GM18502 (cell line): ENCODE measurements at regions not wholly inside any gene's neighbourhood (a gene's known extent, or its start where the extent isn't known, plus 50 kb on each side); places are given as distances from the start of the nearest gene placed in this dataset.
A peak's percentile ranks its signal among the peaks of the same experiment; 100 is the strongest.

Source experiments
- ATAC-seq: cut with Tn5 transposase; IDR thresholded peaks from one replicate; pipeline ENCODE4 v1.9.1; 2021; ENCODE audit warnings: mild to moderate bottlenecking; ENCODE audit not compliant: unreplicated experiment, poor library complexity

DNA sequence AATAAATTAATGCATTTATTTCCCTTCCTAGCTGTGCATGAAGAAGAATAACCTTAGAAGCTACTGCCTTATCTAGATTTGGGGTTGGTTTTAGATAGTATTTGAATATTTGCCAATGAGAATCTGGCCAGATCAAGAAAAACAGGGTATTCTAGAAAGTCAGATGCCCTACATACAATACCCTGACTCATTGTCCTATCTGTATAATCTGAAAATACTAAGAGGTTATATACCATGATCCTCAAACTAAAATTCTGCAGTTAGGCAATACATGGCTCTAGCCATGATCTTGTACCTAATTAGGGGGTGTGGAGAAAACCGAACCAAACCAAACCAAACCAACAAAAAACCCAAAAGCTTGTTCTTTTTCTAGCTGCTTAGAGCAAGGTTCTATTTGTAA lies 240.4 kb upstream of the LYZL1 start:
- no peak for ATAC-seq

GRCh38 chr10:29050081-29050480 lies 238.8 kb upstream of the LYZL1 start:
- ATAC-seq: peak; percentile 49

DNA sequence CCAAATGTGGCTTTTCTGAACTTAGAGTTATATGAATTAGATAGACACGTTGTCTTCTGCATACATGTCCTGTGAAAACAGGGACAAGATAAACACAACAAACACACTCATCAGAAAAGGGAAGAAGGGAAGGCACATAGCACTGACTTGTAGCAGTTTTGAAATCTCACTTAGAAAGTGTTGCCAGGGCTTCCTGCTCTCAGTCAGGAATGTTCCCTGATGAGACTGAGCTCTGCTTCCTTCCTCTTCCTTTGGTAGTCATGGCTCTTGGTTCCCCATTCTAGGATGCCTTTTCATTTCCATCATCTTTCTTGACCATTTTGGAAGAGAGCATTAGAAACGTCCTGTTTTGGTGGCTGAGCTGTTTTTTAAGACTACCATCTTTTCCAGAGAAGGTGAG lies 233.8 kb upstream of the LYZL1 start:
- no peak for ATAC-seq

DNA sequence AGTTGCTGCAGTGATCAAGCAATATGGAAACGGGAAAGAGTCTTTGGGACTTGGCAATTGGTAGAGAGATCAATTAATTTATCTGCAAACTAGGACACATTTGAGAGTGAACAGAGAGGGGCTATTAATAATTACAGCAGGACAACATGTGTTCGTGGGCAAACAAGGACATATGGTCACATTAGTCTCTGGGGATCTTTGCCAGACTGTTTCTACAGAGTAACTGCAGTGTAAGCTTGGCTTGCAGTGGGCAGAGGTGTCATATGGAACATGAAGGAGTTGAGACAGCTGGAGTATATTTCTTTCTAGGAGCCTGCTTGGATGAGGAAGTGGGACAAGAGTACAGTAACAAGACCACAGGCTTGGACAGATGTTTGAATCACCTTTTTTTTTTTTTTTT lies 232.1 kb upstream of the LYZL1 start:
- no peak for ATAC-seq

GRCh38 chr10:29057822-29058331 lies 231.0 kb upstream of the LYZL1 start:
- ATAC-seq: no peak

DNA sequence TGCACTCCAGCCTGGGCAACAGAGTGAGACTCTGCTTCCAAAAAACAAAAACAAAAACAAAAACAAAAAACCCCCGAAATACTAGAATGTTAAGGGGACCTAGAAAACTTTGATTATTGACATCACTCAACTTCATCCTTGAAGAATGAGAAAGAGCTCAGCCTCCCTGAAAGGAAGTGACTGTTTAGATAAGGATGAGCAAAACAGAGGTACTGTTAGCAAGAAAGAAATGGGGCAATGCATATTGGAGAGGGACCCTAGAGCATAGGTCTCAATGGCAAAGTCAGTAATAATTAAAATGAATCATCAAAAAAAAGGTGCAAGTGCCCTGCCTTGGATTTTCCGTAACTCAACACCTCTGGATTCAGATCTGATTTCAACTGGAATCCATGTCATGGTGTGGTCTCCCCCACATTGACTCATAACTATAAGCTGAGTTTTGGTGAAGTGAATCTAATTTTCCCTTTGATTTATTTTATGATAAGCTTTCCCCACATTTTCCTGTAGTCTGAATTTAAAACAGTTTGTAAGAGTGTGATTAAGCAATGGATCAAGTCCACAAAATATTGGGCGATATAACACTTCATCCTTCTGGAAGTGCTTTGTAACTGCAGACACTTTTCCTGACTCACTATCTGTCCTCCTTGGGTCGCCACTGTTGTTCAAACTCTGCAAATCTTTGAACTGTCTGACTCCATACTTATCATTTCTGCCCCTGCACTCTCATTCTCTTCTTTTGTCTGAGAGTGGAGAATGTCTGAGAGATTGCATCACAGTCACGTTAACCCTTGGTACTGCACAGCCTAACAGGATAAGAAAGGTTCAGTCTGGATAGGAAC lies 224.8 kb upstream of the LYZL1 start:
- ATAC-seq: no peak

- ATAC-seq: no peak
Measured at GRCh38 chr10:29064680-29065079, 224.2 kb upstream of the LYZL1 start.

GRCh38 chr10:29067161-29067560 lies 221.7 kb upstream of the LYZL1 start:
- ATAC-seq: no peak

DNA sequence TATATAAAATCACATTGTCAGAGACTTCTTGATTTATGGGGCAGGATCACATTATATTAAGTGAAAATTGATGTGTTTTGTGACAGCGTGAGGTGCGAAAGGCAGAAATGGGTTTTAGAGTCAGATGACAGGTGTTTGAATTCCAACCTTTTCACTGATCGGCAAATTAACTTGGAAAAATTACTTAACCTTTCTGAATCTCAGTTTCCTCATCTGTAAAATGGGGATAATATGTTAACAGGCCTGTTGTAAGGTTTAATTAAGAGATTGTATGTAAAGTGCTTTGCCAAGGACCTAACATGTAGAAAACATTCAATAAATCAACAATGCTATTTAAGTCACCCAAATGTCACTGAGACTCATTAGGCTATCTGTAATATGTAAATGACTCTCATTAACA lies 221.2 kb upstream of the LYZL1 start:
- no peak for ATAC-seq

DNA sequence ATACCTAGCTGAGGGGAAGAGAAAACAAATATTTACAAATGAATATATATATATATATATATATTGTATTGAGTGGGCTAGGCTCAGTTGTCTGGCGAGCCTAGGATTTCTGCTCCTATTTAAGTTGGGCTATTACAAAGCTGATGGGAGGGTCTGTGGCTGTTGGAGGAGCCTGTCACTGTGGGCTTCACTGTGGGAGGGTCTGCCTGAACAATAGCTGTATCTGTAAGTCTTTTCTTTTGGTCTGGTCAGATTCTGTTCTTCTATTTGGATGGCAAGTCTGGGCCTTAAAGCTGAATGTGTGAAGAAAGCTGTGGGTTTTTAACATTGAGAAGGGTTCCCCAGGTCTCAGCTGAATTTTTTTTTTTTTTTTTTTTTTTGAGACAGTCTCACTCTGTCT lies 220.6 kb upstream of the LYZL1 start:
- ATAC-seq: no peak

DNA sequence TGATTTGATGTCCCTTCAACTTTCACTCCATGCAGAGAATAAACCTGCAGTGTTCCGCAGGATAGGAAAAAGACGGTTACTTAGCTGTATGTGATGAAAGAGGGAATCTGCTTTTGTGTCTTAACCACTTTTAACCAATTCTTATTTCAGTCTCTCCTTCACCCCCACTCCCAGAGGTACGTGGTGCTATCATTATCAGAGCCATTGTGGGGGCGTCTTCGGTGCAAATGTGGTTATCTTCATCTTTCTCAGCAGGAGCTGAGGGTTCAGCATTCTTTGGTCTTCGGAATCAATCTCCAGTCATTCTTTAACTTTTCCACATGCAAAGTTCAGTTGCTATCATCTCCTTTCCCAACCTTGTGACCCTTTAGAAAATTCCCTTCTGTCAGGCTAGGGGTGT lies 219.9 kb upstream of the LYZL1 start:
- ATAC-seq: no peak

- ATAC-seq: no peak
Measured at GRCh38 chr10:29069941-29070340, 218.9 kb upstream of the LYZL1 start.

- no peak for ATAC-seq
Measured at GRCh38 chr10:29078919-29079318, 210.0 kb upstream of the LYZL1 start.

DNA sequence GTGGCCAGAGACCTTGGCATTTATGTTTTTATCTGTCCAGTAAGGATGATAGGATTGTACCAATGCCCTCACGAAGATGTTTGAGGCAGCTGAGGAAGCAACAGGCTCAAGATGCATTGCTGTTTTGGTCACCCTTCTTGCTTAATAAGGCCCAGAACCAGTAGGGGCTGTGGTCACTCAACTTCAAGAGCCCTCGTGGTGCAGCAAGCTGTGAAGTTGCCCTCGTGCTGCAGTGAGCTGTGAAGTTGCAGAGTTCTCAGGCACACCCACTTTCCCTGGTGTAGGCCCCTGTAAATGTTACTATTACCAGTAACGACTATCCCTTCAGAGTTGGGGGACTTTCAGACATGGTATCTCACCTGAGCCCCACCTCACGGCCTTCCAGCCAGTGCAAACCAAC lies 207.6 kb upstream of the LYZL1 start:
- ATAC-seq: no peak

GRCh38 chr10:29081951-29082685 lies 206.8 kb upstream of the LYZL1 start:
- no peak for ATAC-seq

- no peak for ATAC-seq
Measured at GRCh38 chr10:29083096-29083495, 205.8 kb upstream of the LYZL1 start.

GRCh38 chr10:29084681-29085307 lies 204.1 kb upstream of the LYZL1 start:
- no peak for ATAC-seq

GRCh38 chr10:29089091-29089490 lies 199.8 kb upstream of the LYZL1 start:
- ATAC-seq: no peak

DNA sequence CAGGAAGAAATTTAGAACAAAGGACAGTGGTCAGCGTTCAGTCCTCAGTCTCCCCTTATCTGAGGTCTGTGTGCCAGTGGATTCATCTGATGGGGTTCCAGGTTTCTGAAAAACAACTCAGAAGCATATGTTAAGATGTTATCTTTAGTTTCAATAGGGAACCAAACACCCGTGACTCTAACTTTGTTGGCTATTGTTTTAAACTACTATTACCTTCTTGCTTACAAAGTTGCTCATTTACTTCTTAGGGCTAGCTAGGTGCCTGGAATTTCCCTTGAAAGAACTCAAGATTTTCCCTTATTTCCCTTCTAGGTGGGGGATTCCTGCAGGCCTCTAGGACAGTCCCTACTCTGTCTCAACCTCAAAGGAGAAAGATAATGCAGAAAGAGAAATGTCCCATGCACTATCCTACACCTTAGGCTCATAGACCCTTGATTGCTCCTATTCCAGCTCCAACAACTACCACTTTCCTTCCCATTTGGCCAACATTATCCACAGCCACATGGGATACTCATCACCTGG lies 192.5 kb upstream of the LYZL1 start:
- ATAC-seq: no peak

DNA sequence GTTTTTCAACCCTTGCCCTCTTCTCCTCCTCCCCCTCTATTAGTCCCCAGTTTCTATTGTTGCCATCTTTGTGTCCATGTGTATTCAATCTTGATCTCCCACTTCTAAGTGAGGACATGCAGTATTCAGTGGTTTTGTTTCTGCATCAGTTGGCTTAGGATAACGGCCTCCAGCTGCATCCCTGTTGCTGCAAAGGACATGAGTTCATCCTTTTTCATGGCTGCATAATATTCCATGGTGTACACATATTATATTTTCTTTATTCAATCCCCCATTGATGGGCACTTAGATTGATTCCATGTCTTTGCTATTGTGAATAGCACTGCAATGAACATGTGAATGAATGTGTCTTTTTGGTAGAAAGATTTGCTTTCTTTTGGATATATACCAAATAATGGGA lies 190.4 kb upstream of the LYZL1 start:
- no peak for ATAC-seq

DNA sequence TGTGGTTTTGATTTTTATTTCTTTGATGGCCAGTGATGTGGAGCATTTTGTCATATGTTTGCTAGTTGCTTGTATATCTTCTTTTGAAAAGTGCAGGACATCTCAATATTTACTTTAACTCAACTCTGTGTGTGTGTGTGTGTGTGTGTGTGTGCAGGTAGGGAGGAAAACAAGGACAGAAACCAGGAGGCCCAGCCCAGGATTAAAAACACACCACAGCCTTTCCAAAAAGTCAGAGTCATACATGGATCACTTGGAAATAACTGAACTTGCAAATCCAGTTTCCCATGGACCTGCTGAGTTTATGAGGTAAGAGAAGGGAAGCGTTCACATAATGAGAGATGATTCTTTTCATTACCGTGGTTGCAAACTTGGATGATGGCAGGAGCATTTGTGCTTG lies 189.9 kb upstream of the LYZL1 start:
- ATAC-seq: no peak
